ENCODE measurements at regions not wholly inside any gene's neighbourhood (a gene's known extent, or its start where the extent isn't known, plus 50 kb on each side); places are given as distances from the start of the nearest gene placed in this dataset.

- Histone ChIP-seq H3K9me3 (ENCODE audit: control insufficient read depth, low read length) (no peaks in the 10 kb centered on the region), H3K36me3 (ENCODE audit: control insufficient read depth, insufficient read depth, low read length) (no peaks in the 10 kb centered on the region), H3K4me1 (ENCODE audit: control insufficient read depth, insufficient read depth, low read length, poor library complexity, severe bottlenecking) (no peaks in the 10 kb centered on the region), H3K4me3 (ENCODE audit: extremely low read depth, insufficient read depth, low read length, poor library complexity, severe bottlenecking) (no peak overlapping the region), H3K27ac (ENCODE audit: low read depth, low read length, severe bottlenecking) (no peak overlapping the region)
- 90 to 92% methylated on average over 26 to 27 of the region's 29 CpGs for WGBS, 2 experiments (ENCODE audit: insufficient coverage in 2 of 2)
Measured at GRCh38 chr18:78779996-78780718, 199.5 kb upstream of the SALL3 start.

GRCh38 chr18:78780719-78781600, 198.7 kb upstream of the SALL3 start:
- H3K27ac ChIP-seq (ENCODE audit: low read depth, low read length, severe bottlenecking): no peak overlapping the region
- 88 to 89% methylated on average over 38 to 42 of the region's 42 CpGs for WGBS, 2 experiments (ENCODE audit: insufficient coverage in 2 of 2)
- H3K4me1 ChIP-seq (ENCODE audit: control insufficient read depth, insufficient read depth, low read length, poor library complexity, severe bottlenecking): no peaks in the 10 kb centered on the region
- H3K4me3 ChIP-seq (ENCODE audit: extremely low read depth, insufficient read depth, low read length, poor library complexity, severe bottlenecking): no peak overlapping the region
- no peaks in the 10 kb centered on the region for H3K36me3 ChIP-seq (ENCODE audit: control insufficient read depth, insufficient read depth, low read length)
- no peaks in the 10 kb centered on the region for H3K9me3 ChIP-seq (ENCODE audit: control insufficient read depth, low read length)

- H3K4me3 ChIP-seq (ENCODE audit: extremely low read depth, insufficient read depth, low read length, poor library complexity, severe bottlenecking): no peak overlapping the region
- no peak overlapping the region for H3K27ac ChIP-seq (ENCODE audit: low read depth, low read length, severe bottlenecking)
- H3K9me3 ChIP-seq (ENCODE audit: control insufficient read depth, low read length): no peaks in the 10 kb centered on the region
- no peaks in the 10 kb centered on the region for H3K36me3 ChIP-seq (ENCODE audit: control insufficient read depth, insufficient read depth, low read length)
- 88 to 92% methylated on average over 21 of the region's 28 CpGs for WGBS, 2 experiments (ENCODE audit: insufficient coverage in 2 of 2)
- no peaks in the 10 kb centered on the region for H3K4me1 ChIP-seq (ENCODE audit: control insufficient read depth, insufficient read depth, low read length, poor library complexity, severe bottlenecking)
Measured at GRCh38 chr18:78781601-78781960, 198.0 kb upstream of the SALL3 start.

GRCh38 chr18:78782951-78783563, 196.6 kb upstream of the SALL3 start:
- Histone ChIP-seq H3K4me1 (ENCODE audit: control insufficient read depth, insufficient read depth, low read length, poor library complexity, severe bottlenecking) (no peaks in the 10 kb centered on the region), H3K27ac (ENCODE audit: low read depth, low read length, severe bottlenecking) (no peak overlapping the region), H3K36me3 (ENCODE audit: control insufficient read depth, insufficient read depth, low read length) (no peaks in the 10 kb centered on the region), H3K9me3 (ENCODE audit: control insufficient read depth, low read length) (no peaks in the 10 kb centered on the region), H3K4me3 (ENCODE audit: extremely low read depth, insufficient read depth, low read length, poor library complexity, severe bottlenecking) (no peak overlapping the region)
- WGBS, 2 experiments (ENCODE audit: insufficient coverage in 2 of 2): 89 to 92% methylated on average over 20 of the region's 21 CpGs

- Histone ChIP-seq H3K4me1 (ENCODE audit: control insufficient read depth, insufficient read depth, low read length, poor library complexity, severe bottlenecking) (no peaks in the 10 kb centered on the region), H3K36me3 (ENCODE audit: control insufficient read depth, insufficient read depth, low read length) (no peaks in the 10 kb centered on the region), H3K9me3 (ENCODE audit: control insufficient read depth, low read length) (no peaks in the 10 kb centered on the region), H3K27ac (ENCODE audit: low read depth, low read length, severe bottlenecking) (no peak overlapping the region), H3K4me3 (ENCODE audit: extremely low read depth, insufficient read depth, low read length, poor library complexity, severe bottlenecking) (no peak overlapping the region)
- 79 to 89% methylated on average over 9 to 11 of the region's 12 CpGs for WGBS, 2 experiments (ENCODE audit: insufficient coverage in 2 of 2)
Measured at GRCh38 chr18:78783564-78783960, 196.1 kb upstream of the SALL3 start.

- Histone ChIP-seq H3K4me1 (ENCODE audit: control insufficient read depth, insufficient read depth, low read length, poor library complexity, severe bottlenecking) (no peaks in the 10 kb centered on the region), H3K4me3 (ENCODE audit: extremely low read depth, insufficient read depth, low read length, poor library complexity, severe bottlenecking) (no peak overlapping the region), H3K36me3 (ENCODE audit: control insufficient read depth, insufficient read depth, low read length) (no peaks in the 10 kb centered on the region), H3K27ac (ENCODE audit: low read depth, low read length, severe bottlenecking) (no peak overlapping the region), H3K9me3 (ENCODE audit: control insufficient read depth, low read length) (no peaks in the 10 kb centered on the region)
- 97% methylated on average over 3 of the region's 5 CpGs; no CpG with 5 or more reads in 1 of the 2 experiments for WGBS, 2 experiments (ENCODE audit: insufficient coverage in 2 of 2)
Measured at GRCh38 chr18:78784861-78785260, 194.8 kb upstream of the SALL3 start.

- Histone ChIP-seq H3K4me3 (ENCODE audit: extremely low read depth, insufficient read depth, low read length, poor library complexity, severe bottlenecking) (no peak overlapping the region), H3K36me3 (ENCODE audit: control insufficient read depth, insufficient read depth, low read length) (no peaks in the 10 kb centered on the region), H3K9me3 (ENCODE audit: control insufficient read depth, low read length) (no peaks in the 10 kb centered on the region), H3K27ac (ENCODE audit: low read depth, low read length, severe bottlenecking) (no peak overlapping the region), H3K4me1 (ENCODE audit: control insufficient read depth, insufficient read depth, low read length, poor library complexity, severe bottlenecking) (no peaks in the 10 kb centered on the region)
- 92 to 100% methylated on average over 2 of the region's 5 CpGs for WGBS, 2 experiments (ENCODE audit: insufficient coverage in 2 of 2)
Measured at GRCh38 chr18:78785706-78786105, 193.9 kb upstream of the SALL3 start.

- Histone ChIP-seq H3K4me3 (ENCODE audit: extremely low read depth, insufficient read depth, low read length, poor library complexity, severe bottlenecking) (no peak overlapping the region), H3K27ac (ENCODE audit: low read depth, low read length, severe bottlenecking) (no peak overlapping the region), H3K9me3 (ENCODE audit: control insufficient read depth, low read length) (no peaks in the 10 kb centered on the region), H3K36me3 (ENCODE audit: control insufficient read depth, insufficient read depth, low read length) (no peaks in the 10 kb centered on the region), H3K4me1 (ENCODE audit: control insufficient read depth, insufficient read depth, low read length, poor library complexity, severe bottlenecking) (no peaks in the 10 kb centered on the region)
- WGBS, 2 experiments (ENCODE audit: insufficient coverage in 2 of 2): 90 to 91% methylated on average over 3 to 6 of the region's 20 CpGs
Measured at GRCh38 chr18:78786776-78787175, 192.8 kb upstream of the SALL3 start.

- Histone ChIP-seq H3K9me3 (ENCODE audit: control insufficient read depth, low read length) (no peaks in the 10 kb centered on the region), H3K27ac (ENCODE audit: low read depth, low read length, severe bottlenecking) (no peak overlapping the region), H3K36me3 (ENCODE audit: control insufficient read depth, insufficient read depth, low read length) (no peaks in the 10 kb centered on the region), H3K4me3 (ENCODE audit: extremely low read depth, insufficient read depth, low read length, poor library complexity, severe bottlenecking) (no peak overlapping the region), H3K4me1 (ENCODE audit: control insufficient read depth, insufficient read depth, low read length, poor library complexity, severe bottlenecking) (no peaks in the 10 kb centered on the region)
- WGBS, 2 experiments (ENCODE audit: insufficient coverage in 2 of 2): 82 to 83% methylated on average over 6 to 7 of the region's 8 CpGs
Measured at GRCh38 chr18:78787751-78788150, 191.9 kb upstream of the SALL3 start.

GRCh38 chr18:78788161-78788560, 191.5 kb upstream of the SALL3 start:
- WGBS, 2 experiments (ENCODE audit: insufficient coverage in 2 of 2): 79 to 81% methylated on average over 10 to 11 of the region's 14 CpGs
- H3K4me3 ChIP-seq (ENCODE audit: extremely low read depth, insufficient read depth, low read length, poor library complexity, severe bottlenecking): no peak overlapping the region
- no peaks in the 10 kb centered on the region for H3K9me3 ChIP-seq (ENCODE audit: control insufficient read depth, low read length)
- H3K27ac ChIP-seq (ENCODE audit: low read depth, low read length, severe bottlenecking): no peak overlapping the region
- H3K4me1 ChIP-seq (ENCODE audit: control insufficient read depth, insufficient read depth, low read length, poor library complexity, severe bottlenecking): no peaks in the 10 kb centered on the region
- H3K36me3 ChIP-seq (ENCODE audit: control insufficient read depth, insufficient read depth, low read length): no peaks in the 10 kb centered on the region

Data from mesodermal cell (in vitro differentiated cells).